22Rv1 (cell line): ENCODE measurements at regions not wholly inside any gene's neighbourhood (a gene's known extent, or its start where the extent isn't known, plus 50 kb on each side); places are given as distances from the start of the nearest gene placed in this dataset.

Experiments
- CTCF ChIP-seq: fragments of 450-650 bp; IDR thresholded peaks from 2 replicates; pipeline ENCODE4 v1.5.1; 2017; ENCODE audit warnings: mild to moderate bottlenecking
- ZFX ChIP-seq: fragments of 450-650 bp; IDR thresholded peaks from 2 replicates; pipeline ENCODE4 v1.6.1; 2017; ENCODE audit warnings: antibody characterized with exemption, borderline replicate concordance

DNA sequence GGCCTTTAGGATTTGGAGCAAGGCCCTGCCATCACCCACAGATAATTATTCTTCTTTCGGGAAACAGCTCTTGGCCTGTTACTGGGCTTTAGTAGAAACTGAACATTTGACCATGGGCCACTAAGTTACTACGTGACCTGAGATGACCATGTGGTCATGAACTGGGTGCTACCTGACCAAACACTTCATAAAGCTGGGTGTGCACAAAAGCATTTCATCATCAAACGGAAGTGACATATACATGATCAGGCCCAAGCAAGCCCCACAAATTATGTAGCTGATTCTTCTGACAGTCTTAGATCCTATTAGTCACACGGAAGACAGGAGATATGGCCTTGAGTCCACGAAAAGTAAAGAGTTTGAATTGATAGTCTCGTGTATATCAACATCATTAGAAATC is 130.9 kb upstream of the FBN2 start:
- no peak for TF ChIP-seq CTCF
- no peak for TF ChIP-seq ZFX
